Motor neuron (in vitro differentiated cells): ENCODE measurements at regions not wholly inside any gene's neighbourhood (a gene's known extent, or its start where the extent isn't known, plus 50 kb on each side); places are given as distances from the start of the nearest gene placed in this dataset.

ENCODE experiments used
- ATAC-seq, 8 experiments: fragments of 200-7000 bp; cut with Tn5 transposase; replicated peaks in 6 of 8; 2 replicates each; pipeline ENCODE4 v1.8.0; 2021; ENCODE audit warnings: mild to moderate bottlenecking in 8 of 8, moderate library complexity in 8 of 8
- H3K27ac ChIP-seq, 2 donors: fragments of 250-450 bp; sonication (Bioruptor Pico); 2 replicates each; pipeline ENCODE4 v1.9.0; 2021; ENCODE audit warnings: antibody characterized with exemption in 2 of 2, mild to moderate bottlenecking in 2 of 2, moderate library complexity in 1 of 2
- H3K4me1 ChIP-seq, 2 donors: fragments of 250-450 bp; sonication (Bioruptor Pico); replicated peaks in 1 of 2; 2 replicates each; pipeline ENCODE4 v1.6.1; 2021; ENCODE audit warnings: antibody characterized with exemption in 2 of 2, mild to moderate bottlenecking in 2 of 2, moderate library complexity in 1 of 2
- H3K4me3 ChIP-seq, 5 donors: fragments of 250-450 bp; sonication (Bioruptor Pico); 2 replicates each; pipeline ENCODE4 v1.9.0; 2021; ENCODE audit warnings: antibody characterized with exemption in 5 of 5, mild to moderate bottlenecking in 5 of 5, moderate library complexity in 4 of 5
- WGBS, 10 experiments: fragments of 450-650 bp; shearing (Covaris generic); methylation state at CpG; one replicate each; pipeline ENCODE4 v1.0.0; 2022; 5-methylcytosine and 5-hydroxymethylcytosine counted together
- in situ Hi-C, 9 experiments: fragments of 400-800 bp; cut with MboI; loops; one replicate each; pipeline ENCODE4 v1.15.0; 2021; ENCODE audit warnings: low sequenced_read_pairs in 9 of 9, low pct_unique_long_range_greater_than_20kb in 2 of 9; ENCODE audit not compliant: unreplicated experiment in 9 of 9

GRCh38 chr1:229024528-229025130 lies 246.3 kb upstream of the RAB4A start:
- Histone ChIP-seq H3K4me3 (no peak overlapping the region), H3K4me1 (peaks cover 54 to 59% of the 10 kb centered on the region in 2 donors), H3K27ac (no peak overlapping the region)
- 40 to 100% (median 92%) methylated on average over 1 to 11 of the region's 13 CpGs; no CpG with 5 or more reads in 3 of the 10 experiments for WGBS, 10 experiments
- peak; percentile 79 to 99 (median 86) for ATAC-seq
- in situ Hi-C loops = no loop called here

GRCh38 chr1:229025576-229025975 lies 245.3 kb upstream of the RAB4A start:
- ATAC-seq = peak in 1 of 8 experiments; percentile 27
- H3K27ac ChIP-seq = no peak overlapping the region
- in situ Hi-C loops = no loop called here
- H3K4me1 ChIP-seq = peaks cover 62 to 63% of the 10 kb centered on the region in 2 donors
- WGBS, 10 experiments = 83 to 100% (median 100%) methylated on average over 1 to 2 of the region's 2 CpGs; no CpG with 5 or more reads in 1 of the 10 experiments
- no peak overlapping the region for H3K4me3 ChIP-seq

DNA sequence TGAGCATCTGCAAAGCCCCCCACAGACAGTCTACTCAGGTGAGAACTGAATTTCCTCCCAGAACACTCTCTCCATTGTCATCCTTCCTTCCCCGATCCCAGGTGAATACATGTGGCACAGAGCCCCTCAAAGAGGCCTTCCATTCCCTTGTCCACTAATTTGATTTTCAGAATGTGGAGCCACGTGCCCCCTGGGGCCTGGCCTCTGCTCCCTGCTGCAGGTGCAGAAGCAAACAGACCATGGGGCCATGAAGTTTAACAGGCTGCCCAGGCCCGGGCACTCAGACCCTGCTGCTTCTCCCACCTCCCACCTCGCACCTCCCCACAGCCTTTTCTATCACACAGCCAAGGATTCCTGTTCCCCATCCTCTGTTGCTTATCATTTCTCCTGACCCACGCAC lies 243.8 kb upstream of the RAB4A start:
- no peak for ATAC-seq
- Histone ChIP-seq H3K4me1 (peaks cover 77 to 78% of the 10 kb centered on the region in 2 donors), H3K27ac (no peak overlapping the region), H3K4me3 (no peak overlapping the region)
- WGBS, 10 experiments = 53 to 87% (median 72%) methylated on average over 2 to 5 of the region's 5 CpGs; no CpG with 5 or more reads in 4 of the 10 experiments
- in situ Hi-C loops = no loop called here

DNA sequence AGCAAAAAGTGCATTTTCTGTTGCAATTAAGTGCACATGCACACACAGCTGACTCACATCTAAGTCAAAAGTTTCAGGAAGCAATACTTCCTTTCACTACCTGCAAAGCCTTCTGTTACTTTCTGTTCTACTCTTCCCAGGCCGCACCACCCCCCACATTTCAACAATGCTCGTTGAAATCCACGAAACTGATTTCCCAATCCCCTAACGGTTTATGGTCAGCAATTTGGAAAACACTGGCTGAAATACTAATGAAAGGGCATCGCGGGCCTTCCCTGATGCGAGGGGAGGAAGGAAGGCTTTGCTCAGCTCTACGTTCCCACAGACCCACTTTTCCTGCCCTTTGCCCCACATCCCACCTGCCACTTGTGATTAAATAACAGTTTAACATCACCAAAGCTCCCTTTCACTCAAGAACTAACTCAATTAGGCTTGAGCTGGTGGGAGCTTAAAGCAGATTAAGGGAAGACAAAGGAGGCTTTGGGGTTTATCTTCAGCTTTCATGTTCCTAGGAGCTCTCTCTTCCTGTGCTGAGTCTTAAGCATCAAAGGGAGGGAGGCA lies 243.2 kb upstream of the RAB4A start:
- WGBS, 10 experiments = 11 to 100% (median 34%) methylated on average over 1 to 7 of the region's 8 CpGs; no CpG with 5 or more reads in 2 of the 10 experiments
- H3K27ac ChIP-seq = no peak overlapping the region
- no peak for ATAC-seq
- in situ Hi-C loops = no loop called here
- peaks cover 77 to 78% of the 10 kb centered on the region in 2 donors for H3K4me1 ChIP-seq
- H3K4me3 ChIP-seq = no peak overlapping the region

DNA sequence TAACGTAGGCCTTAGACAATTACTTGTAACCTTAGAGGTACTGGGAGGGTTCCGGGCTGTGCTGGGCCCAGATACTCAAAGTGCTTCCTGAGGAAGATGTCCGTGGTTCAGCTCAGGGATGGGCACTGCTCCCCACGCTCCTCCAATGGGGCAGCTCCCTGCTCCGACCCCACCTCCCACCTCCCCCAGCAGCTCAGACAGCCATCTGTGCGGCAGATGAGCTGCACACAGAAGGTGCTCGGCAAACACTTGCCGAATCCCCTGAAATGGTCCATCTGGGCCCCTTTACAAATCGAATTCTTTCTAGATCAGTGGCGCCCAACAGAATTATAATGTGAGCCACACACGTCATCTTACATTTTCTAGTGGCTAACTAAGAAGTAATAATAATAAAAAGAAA lies 242.4 kb upstream of the RAB4A start:
- peak in 4 of 8 experiments; percentile 14 to 49 (median 40) for ATAC-seq
- Histone ChIP-seq H3K4me3 (no peak overlapping the region), H3K4me1 (peaks cover 73% of the 10 kb centered on the region in 2 donors), H3K27ac (no peak overlapping the region)
- in situ Hi-C loops = no loop called here
- WGBS, 10 experiments = 33 to 86% (median 60%) methylated on average over 1 to 10 of the region's 11 CpGs; no CpG with 5 or more reads in 3 of the 10 experiments

- WGBS, 10 experiments = 33 to 100% (median 73%) methylated on average over 1 to 8 of the region's 10 CpGs; no CpG with 5 or more reads in 1 of the 10 experiments
- ATAC-seq = peak in 5 of 8 experiments; percentile 31 to 47 (median 42)
- Histone ChIP-seq H3K27ac (peak overlapping the region; percentile 31 to 41), H3K4me3 (no peak overlapping the region), H3K4me1 (peaks cover 69 to 70% of the 10 kb centered on the region in 2 donors)
- in situ Hi-C loops = no loop called here
Observed at GRCh38 chr1:229028987-229029878, 241.7 kb upstream of the RAB4A start.

DNA sequence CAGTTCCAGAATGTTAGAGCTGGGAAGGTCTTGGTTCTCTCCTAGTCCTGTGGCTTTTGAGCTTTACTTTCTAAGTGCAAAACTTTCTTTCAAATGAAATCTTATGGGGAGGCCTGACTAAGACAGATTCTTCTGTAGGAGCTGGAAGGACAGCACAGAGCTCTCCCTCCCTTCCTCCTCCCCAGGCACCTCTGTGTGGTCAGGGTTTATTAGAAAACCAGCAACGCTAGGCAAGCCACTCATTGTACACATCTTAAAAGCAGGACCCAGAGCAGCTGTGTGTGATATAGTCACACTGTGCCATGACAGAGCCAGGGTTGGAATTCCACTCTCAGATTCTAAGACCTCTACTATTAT lies 241.1 kb upstream of the RAB4A start:
- 80 to 100% (median 86%) methylated on average over 1 of the region's 1 CpG; no CpG with 5 or more reads in 7 of the 10 experiments for WGBS, 10 experiments
- H3K4me3 ChIP-seq = no peak overlapping the region
- peaks cover 62 to 65% of the 10 kb centered on the region in 2 donors for H3K4me1 ChIP-seq
- ATAC-seq = no peak
- peak overlapping the region in 1 of 2 donors; percentile 41 for H3K27ac ChIP-seq
- in situ Hi-C loops = no loop called here

DNA sequence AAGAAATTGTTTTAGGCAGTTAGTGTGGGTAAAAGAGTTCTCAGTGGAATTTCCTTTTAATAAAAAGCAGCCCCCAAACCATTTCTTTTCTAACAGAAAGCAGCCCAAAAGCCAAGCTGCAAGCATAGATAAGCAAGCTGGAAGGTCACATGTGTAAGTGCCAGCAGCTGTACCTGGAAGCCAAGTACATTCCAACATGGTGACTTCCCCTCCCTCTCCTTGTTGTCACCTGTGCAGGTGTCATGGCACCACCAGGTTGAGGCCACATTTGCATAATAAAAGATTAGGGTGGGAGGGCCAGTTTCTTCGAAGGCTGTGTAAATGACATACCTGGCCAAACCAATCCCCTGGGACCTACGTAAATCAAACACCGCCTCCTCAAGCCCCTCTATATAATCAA lies 240.3 kb upstream of the RAB4A start:
- in situ Hi-C loops = no loop called here
- WGBS, 10 experiments = 29 to 100% (median 92%) methylated on average over 1 to 3 of the region's 3 CpGs; no CpG with 5 or more reads in 3 of the 10 experiments
- ATAC-seq = no peak

GRCh38 chr1:229031061-229031460 lies 239.8 kb upstream of the RAB4A start:
- H3K4me3 ChIP-seq = no peak overlapping the region
- peak overlapping the region in 1 of 2 donors; percentile 14 for H3K27ac ChIP-seq
- peaks cover 53 to 55% of the 10 kb centered on the region in 2 donors for H3K4me1 ChIP-seq
- peak in 5 of 8 experiments; percentile 68 to 80 (median 75) for ATAC-seq
- WGBS, 10 experiments = 7 to 97% (median 40%) methylated on average over 3 to 9 of the region's 10 CpGs; no CpG with 5 or more reads in 2 of the 10 experiments
- in situ Hi-C loops = no loop called here

More for the DNA sequence above, 240.3 kb upstream of the RAB4A start:
- no peak overlapping the region for H3K4me3 ChIP-seq
- H3K27ac ChIP-seq = no peak overlapping the region
- peaks cover 56 to 57% of the 10 kb centered on the region in 2 donors for H3K4me1 ChIP-seq

GRCh38 chr1:229031481-229032341 lies 239.2 kb upstream of the RAB4A start:
- Histone ChIP-seq H3K4me3 (no peak overlapping the region), H3K27ac (peak overlapping the region in 1 of 2 donors; percentile 14), H3K4me1 (peaks cover 53 to 55% of the 10 kb centered on the region in 2 donors)
- no peak for ATAC-seq
- in situ Hi-C loops = no loop called here
- 63 to 100% (median 81%) methylated on average over 1 to 6 of the region's 12 CpGs; no CpG with 5 or more reads in 3 of the 10 experiments for WGBS, 10 experiments

DNA sequence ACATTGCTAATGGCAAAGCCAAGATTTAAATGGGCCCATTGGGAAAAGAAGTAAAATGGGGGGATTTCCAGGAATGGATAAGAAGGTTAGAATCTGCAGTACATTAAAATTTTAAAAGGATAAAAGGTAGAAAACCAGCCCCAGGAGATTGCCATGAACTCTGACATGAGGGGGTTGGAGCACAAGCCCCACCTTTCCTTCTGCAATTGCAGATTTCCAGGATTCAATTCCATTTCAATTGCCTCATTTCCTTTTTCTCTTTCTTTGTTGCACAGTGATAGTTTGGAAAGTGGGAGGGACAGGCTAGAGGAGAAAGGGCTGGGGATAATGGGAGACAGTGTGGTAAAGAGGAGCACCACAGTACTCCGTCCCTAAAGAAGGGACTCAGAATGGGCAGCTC lies 238.5 kb upstream of the RAB4A start:
- in situ Hi-C loops = no loop called here
- Histone ChIP-seq H3K27ac (no peak overlapping the region), H3K4me3 (no peak overlapping the region), H3K4me1 (peaks cover 50 to 52% of the 10 kb centered on the region in 2 donors)
- WGBS, 10 experiments = 60 to 100% (median 77%) methylated on average over 1 of the region's 1 CpG; no CpG with 5 or more reads in 6 of the 10 experiments
- peak in 3 of 8 experiments; percentile 14 to 64 (median 56) for ATAC-seq

GRCh38 chr1:229033480-229033879 lies 237.4 kb upstream of the RAB4A start:
- no peak for ATAC-seq

More at GRCh38 chr1:229033480-229033879, 237.4 kb upstream of the RAB4A start:
- peaks cover 40 to 42% of the 10 kb centered on the region in 2 donors for H3K4me1 ChIP-seq
- in situ Hi-C loops = no loop called here
- WGBS, 10 experiments = 20 to 100% (median 82%) methylated on average over 1 to 4 of the region's 4 CpGs; no CpG with 5 or more reads in 1 of the 10 experiments
- H3K27ac ChIP-seq = no peak overlapping the region
- no peak overlapping the region for H3K4me3 ChIP-seq
